Fibroblast of mammary gland (primary cell): ENCODE measurements at regions not wholly inside any gene's neighbourhood (a gene's known extent, or its start where the extent isn't known, plus 50 kb on each side); places are given as distances from the start of the nearest gene placed in this dataset.
"Not testable (repeated sequence)": the region's sequence is repeated elsewhere in the genome, so short reads cannot be mapped to it uniquely, and the experiment has no call there.

ENCODE experiments used
- DNase-seq: peaks from one replicate; pipeline ENCODE4 v3.0.0-alpha.2; 2010; ENCODE audit warnings: low read depth
- H3K4me3 ChIP-seq: 2 replicates; pipeline ENCODE4 v1.5.1; 2011; ENCODE audit warnings: low read depth, mild to moderate bottlenecking, low read length, moderate library complexity; ENCODE audit not compliant: control insufficient read depth
- TF ChIP-seq, protein P1 (sequence below): conservative IDR thresholded peaks from 2 replicates; pipeline ENCODE4 v1.5.1; 2011; ENCODE audit warnings: low read depth, low read length, inconsistent platforms; ENCODE audit not compliant: control insufficient read depth, insufficient read depth

- TF ChIP-seq, protein P1, sequence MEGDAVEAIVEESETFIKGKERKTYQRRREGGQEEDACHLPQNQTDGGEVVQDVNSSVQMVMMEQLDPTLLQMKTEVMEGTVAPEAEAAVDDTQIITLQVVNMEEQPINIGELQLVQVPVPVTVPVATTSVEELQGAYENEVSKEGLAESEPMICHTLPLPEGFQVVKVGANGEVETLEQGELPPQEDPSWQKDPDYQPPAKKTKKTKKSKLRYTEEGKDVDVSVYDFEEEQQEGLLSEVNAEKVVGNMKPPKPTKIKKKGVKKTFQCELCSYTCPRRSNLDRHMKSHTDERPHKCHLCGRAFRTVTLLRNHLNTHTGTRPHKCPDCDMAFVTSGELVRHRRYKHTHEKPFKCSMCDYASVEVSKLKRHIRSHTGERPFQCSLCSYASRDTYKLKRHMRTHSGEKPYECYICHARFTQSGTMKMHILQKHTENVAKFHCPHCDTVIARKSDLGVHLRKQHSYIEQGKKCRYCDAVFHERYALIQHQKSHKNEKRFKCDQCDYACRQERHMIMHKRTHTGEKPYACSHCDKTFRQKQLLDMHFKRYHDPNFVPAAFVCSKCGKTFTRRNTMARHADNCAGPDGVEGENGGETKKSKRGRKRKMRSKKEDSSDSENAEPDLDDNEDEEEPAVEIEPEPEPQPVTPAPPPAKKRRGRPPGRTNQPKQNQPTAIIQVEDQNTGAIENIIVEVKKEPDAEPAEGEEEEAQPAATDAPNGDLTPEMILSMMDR = no peak
- no peak overlapping the region for H3K4me3 ChIP-seq
- DNase-seq = no peak
Measured at GRCh38 chr4:45283352-45283751, 557.0 kb upstream of the GNPDA2 start.

DNA sequence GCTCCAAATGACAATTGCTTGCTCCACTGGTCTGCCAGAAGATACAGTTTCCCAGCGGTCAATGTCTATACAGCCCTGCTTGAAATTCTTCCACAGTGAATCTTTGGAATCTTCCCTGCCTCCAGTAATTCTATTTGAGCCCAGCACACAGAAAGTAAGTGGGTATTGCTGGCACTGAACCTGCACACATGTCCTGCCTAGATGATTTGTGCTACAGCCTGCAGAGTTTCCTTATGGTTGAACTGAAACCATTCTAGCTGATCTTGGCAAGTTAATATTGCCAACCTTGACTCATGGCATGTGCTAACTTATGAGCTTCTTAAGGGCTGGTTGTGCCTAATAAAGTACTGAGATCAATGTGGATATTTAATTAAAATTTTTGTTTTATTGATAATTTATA lies 553.8 kb upstream of the GNPDA2 start:
- no peak for DNase-seq
- no peak overlapping the region for H3K4me3 ChIP-seq
- TF ChIP-seq, protein P1 = no peak

- no peak for DNase-seq
- TF ChIP-seq, protein P1 = no peak
- no peak overlapping the region for H3K4me3 ChIP-seq
Measured at GRCh38 chr4:45275862-45276261, 549.5 kb upstream of the GNPDA2 start.

GRCh38 chr4:45248106-45248505 lies 521.8 kb upstream of the GNPDA2 start:
- not testable (repeated sequence) for H3K4me3 ChIP-seq, DNase-seq

- peak; percentile 14 for DNase-seq
- no peak overlapping the region for H3K4me3 ChIP-seq
- TF ChIP-seq, protein P1 = no peak
Measured at GRCh38 chr4:45241976-45242375, 515.6 kb upstream of the GNPDA2 start.

- no peak for DNase-seq
- TF ChIP-seq, protein P1 = no peak
- no peak overlapping the region for H3K4me3 ChIP-seq
Measured at GRCh38 chr4:45229206-45229605, 502.9 kb upstream of the GNPDA2 start.

GRCh38 chr4:45215976-45216542 lies 489.7 kb upstream of the GNPDA2 start:
- no peak overlapping the region for H3K4me3 ChIP-seq
- no peak for DNase-seq
- TF ChIP-seq, protein P1 = no peak

DNA sequence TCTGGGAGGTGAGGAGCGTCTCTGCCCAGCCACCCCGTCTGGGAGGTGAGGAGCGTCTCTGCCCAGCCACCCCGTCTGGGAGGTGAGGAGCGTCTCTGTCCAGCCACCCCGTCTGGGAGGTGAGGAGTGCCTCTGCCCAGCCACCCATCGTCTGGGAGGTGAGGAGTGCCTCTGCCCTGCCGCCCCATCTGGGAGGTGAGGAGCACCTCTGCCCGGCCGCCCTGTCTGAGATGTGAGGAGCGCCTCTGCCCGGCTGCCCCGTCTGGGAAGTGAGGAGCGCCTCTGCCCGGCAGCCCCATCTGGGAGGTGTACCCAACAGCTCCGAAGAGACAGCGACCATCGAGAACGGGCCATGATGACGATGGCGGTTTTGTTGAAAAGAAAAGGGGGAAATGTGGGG lies 482.1 kb upstream of the GNPDA2 start:
- not testable (repeated sequence) for DNase-seq

DNA sequence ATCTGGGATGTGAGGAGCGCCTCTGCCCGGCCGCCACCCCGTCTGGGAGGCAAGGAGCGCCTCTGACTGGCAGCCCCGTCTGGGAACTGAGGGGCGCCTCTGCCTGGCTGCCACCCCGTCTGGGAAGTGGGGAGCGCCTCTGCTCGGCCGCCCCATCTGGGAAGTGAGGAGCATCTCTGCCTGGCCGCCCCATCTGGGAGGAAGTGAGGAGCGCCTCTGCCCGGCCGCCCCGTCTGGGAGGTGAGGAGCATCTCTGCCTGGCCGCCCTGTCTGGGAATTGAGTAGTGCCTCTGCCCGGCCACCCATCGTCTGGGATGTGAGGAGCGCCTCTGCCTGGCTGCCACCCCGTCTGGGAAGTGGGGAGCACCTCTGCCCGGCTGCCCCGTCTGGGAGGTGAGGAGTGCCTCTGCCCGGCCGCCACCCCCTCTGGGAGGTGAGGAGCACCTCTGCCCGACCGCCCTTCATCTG lies 481.5 kb upstream of the GNPDA2 start:
- not testable (repeated sequence) for DNase-seq, H3K4me3 ChIP-seq

More for the DNA sequence above, 482.1 kb upstream of the GNPDA2 start:
- not testable (repeated sequence) for H3K4me3 ChIP-seq

DNA sequence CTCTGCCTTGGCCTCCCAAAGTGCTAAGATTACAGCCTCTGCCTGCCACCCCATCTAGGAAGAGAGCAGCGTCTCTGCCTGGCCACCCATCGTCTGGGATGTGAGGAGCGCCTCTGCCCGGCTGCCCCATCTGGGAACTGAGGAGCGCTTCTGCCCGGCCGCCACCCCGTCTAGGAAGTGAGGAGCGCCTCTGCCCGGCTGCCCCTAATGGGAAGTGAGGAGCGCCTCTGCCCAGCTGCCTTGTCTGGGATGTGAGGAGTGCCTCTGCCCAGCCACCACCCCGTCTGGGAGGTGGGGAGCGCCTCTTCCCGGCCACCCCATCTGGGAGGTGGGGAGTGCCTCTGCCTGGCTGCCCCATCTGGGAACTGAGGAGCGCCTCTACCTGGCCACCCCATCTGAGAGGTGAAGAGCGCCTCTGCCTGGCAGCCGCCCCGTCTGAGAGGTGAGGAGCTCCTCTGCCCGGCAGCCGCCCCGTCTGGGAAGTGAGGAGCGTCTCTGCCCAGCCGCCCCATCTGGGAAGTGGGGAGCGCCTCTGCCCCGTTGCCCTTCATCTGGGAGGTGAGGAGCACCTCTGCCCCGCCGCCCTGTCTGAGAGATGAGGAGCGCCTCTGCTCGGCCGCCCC lies 481.0 kb upstream of the GNPDA2 start:
- not testable (repeated sequence) for H3K4me3 ChIP-seq, DNase-seq
